NCI-H748 (cell line): ENCODE measurements at regions not wholly inside any gene's neighbourhood (a gene's known extent, or its start where the extent isn't known, plus 50 kb on each side); places are given as distances from the start of the nearest gene placed in this dataset.

ENCODE experiments used
- DNase-seq: peaks from one replicate; lab custom pipeline; 2025; ENCODE audit not compliant: unreplicated experiment; lab: John Stamatoyannopoulos, UW

- DNase-seq = no peak
These were observed 129.2 kb upstream of the USP15 start for GRCh38 chr12:62130834-62131552.

- no peak for DNase-seq
These were observed 126.8 kb upstream of the USP15 start for GRCh38 chr12:62133440-62133839.

DNA sequence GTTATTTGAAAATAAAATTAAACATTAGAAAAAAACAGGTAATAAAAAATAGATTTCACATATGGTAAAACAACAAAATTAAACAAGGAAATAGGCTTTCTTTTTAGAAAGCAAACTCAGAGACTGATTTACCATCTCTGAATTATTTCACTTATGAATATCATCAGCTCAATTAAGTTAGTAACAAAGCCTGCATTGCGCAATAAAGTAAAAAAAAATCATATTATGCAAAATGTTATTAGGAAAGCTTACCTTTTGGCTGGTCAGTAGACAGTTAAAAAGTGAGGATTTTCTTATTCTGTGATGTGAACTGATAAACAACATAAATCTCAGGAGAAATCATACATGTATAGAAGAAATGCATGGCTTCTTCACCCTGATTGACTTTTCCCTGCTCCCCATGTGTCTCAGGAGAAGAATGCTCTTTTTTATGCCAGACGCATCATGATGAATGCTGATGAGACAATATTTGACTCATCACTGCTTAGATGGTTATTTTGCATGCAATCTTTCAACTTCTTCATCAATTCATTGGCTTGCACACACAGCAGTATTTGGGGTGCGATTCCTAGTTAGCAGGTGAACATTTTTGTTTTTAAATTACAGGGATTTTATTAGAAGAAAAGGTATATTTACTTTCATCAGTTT, 124.5 kb upstream of the USP15 start:
- no peak for DNase-seq

DNA sequence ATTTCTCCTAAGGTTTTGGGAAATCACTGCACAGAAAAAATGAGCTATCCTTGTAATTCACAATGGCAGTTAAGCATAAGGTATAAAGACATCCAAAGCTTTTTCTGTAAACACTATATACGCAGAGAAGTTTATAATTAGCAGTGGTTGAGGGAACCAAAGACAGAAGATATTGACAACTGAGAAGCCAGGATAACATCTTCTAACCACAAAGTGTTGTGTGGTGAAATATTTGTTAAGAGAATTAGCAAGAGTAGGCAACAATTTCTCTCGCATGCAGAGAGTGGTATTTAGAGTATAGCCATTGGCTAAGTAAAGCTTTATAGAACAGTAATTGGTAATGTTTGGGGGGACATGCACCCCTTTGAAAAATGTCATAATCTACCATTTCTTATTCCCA, 123.7 kb upstream of the USP15 start:
- DNase-seq = no peak

DNA sequence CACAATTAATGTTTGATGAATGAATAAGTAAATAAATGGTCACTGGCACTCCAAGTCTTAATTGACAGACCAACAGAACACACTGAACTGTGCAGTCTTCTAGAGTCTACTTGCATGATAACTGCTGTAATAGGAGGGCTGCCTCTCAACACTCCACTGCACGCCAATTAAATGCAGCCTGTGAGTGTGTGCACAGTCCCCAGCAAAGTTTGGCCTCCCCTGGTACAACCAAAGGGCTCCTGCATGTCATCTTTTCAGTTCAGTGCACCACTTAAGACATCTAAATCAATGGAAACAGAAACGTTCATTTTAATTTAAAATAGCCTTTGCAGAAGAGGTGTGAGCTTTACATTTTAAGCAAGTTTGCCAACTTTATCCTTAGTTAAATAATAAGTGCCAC, 121.7 kb upstream of the USP15 start:
- DNase-seq = peak; percentile 5

DNA sequence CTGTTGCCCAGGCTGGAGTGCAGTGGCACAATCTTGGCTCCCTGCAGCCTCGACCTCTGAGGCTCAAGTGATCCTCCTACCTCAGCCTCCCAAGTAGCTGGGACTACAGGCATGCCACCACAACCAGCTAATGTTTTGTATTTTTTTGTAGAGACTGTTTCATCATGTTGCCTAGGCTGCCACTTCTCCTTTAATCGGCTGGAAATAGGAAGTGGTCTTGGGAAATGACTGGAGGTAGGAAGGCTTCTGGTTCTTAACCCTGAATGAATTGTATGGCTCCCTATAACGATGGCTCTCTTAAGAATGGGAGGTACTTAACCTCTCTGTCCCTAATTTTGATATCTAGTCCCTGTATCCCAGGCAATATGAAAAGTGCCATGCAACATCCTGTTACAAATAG, 113.9 kb upstream of the USP15 start:
- DNase-seq = no peak

- no peak for DNase-seq
These were observed 102.2 kb upstream of the USP15 start for GRCh38 chr12:62158013-62158412.

- no peak for DNase-seq
These were observed 101.5 kb upstream of the USP15 start for GRCh38 chr12:62158461-62159360.

DNA sequence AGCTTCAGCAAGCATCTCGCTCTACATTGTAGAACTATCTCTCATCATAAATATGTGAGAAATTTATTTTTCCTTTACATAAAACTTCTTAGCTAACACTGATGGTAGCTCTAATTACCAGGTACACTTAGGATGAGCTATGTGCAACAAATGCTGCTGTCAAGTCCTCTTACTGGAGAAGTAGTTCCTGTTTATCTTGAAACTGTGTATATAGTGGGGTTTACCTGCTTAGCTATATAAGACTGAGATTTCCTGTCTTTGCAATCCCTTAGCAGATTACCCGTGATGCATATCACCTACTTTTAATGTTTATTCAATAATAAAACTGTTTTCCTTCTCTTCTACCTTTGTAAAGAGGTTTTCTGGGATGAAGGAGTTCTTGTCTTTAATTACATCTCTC, 98.0 kb upstream of the USP15 start:
- DNase-seq = no peak

- no peak for DNase-seq
These were observed 96.8 kb upstream of the USP15 start for GRCh38 chr12:62163368-62163767.

- DNase-seq = no peak
These were observed 96.2 kb upstream of the USP15 start for GRCh38 chr12:62164036-62164435.

DNA sequence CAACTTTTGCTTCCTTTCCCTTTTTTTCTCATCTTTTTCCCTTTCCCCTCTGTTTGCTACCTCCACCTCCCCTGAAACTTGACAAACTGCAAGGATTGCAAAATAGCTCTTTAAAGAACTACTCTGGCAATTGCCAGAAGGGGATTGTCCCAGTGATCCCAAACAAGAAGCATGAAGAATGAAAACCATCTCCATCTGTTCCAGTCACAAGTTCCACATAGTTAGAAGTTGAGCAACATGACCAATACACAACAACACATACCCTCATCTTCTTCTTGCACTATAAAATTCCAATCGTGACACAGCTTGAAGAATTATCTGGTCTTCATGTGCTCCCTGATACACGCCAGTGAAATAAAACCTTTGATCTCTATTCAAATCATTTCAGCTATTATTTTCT, 93.7 kb upstream of the USP15 start:
- no peak for DNase-seq

- DNase-seq = no peak
These were observed 91.8 kb upstream of the USP15 start for GRCh38 chr12:62168411-62168810.

- no peak for DNase-seq
These were observed 90.0 kb upstream of the USP15 start for GRCh38 chr12:62170241-62170640.

DNA sequence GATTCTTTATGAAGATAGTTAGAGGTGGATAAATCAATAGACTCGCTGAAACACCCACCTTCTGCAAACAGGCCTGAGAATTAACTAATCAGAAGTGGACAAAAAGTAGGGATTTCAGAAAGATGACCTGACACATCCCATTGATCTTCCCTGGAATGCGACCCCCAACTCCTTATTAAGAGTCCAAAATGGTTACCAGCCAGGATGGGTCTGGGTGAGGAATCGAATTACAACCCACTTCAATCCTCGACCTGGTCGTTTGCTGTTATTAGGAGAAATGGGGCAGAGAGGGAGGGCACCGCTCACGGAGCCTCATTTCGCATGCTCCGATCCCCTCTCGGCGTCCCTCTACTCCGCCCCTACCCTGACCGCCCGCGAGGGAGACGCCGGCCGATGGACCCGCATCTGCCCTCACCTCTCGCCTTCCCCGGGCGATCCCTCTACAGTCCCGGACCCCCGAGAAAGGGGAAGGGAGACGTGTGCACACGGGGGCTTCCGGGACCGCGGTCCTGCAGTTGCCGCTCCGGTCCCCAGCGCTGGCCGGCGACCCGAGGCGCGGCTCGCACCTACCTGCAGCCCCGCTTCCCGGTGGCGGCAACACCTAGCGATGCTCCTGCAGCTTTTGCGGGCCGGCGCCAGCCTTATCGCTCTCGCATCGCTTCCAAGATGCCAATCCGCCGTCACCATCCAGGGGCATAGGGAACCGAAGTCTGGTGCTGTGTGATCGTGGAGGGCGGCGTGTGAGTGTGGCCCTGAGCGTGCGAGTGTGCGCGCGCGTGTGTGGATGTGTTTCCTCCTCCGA, 69.3 kb upstream of the USP15 start:
- DNase-seq = peak; percentile 29

DNA sequence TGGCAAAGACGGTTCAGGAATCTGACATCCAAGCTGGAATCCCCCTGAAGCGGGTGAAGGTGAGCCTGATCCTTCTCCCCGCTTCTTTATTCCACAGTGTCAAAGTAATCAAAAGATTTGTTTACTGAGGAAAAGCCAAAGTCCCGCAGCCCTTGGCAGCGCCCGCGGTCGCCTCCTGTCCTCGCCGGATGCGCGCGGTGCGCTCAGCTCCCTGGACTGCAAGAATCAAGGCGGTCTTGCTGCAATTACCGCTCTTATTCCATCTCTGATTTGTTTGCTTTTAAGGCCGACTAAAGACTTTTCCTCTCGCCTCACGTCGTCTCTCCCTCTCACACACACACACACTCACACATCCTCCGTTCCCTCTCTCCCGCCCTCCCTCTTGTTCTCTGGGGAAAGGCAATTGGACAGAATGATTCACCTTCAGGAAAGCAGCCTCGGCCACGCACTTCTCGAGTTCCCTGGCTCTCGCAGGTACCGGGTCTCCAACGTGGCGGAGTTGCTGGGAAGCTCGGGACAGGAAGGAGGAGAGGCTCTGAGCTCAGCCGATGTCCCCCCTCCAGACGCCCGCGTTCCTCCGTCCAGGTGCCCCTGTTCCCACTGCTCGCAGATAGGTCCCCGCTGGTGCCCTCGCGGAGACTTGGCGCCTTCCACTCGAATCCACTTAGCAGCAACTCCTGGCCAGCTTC, 68.6 kb upstream of the USP15 start:
- peak; percentile 78 for DNase-seq

GRCh38 chr12:62192180-62192902, 67.9 kb upstream of the USP15 start:
- peak; percentile 96 for DNase-seq

- DNase-seq = no peak
These were observed 67.3 kb upstream of the USP15 start for GRCh38 chr12:62192903-62193250.

DNA sequence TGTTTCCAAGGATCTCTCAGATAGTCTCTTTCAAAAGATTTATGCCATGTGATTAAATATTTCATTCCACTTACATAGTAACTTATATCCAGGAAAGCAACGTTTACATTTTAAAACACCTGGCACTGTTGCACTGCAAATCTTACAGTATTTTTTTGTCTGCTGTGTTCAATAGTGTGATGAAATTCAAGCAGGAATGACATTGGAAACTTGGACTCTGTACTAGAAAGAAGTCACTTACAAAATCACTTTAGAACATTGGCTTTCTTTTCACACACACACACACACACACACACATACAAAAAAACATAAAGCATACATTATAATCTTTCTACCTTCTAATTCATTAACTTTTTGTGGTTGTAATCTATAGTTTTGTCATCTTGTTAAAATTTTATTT, 66.2 kb upstream of the USP15 start:
- no peak for DNase-seq

DNA sequence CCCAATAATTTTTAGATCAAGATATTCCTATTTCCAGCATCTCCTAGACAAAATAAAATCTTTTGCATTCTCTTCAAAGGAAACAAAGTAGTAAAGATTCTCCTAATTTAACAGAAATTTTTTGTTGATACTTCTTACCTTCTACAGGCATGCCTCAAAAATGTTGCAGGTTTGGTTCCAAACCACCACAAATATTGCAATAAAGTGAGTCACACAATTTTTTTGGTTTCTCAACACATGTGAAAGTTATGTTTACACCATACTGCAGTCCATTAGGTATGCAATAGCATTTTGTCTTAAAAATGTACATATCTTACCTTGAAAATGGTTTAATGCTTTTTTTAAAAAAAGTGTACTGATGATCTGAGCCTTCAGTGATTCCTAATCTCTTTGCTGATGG, 65.6 kb upstream of the USP15 start:
- no peak for DNase-seq
